GM23338 (cell line): ENCODE measurements at regions not wholly inside any gene's neighbourhood (a gene's known extent, or its start where the extent isn't known, plus 50 kb on each side); places are given as distances from the start of the nearest gene placed in this dataset.

Experiments
- CREB1 ChIP-seq: fragments of 250-450 bp; sonication (Bioruptor Pico); IDR thresholded peaks from 2 replicates; pipeline ENCODE4 v1.5.0; 2020; ENCODE audit warnings: low read depth, mild to moderate bottlenecking, moderate library complexity
- CTCF ChIP-seq, 2 experiments: fragments of 200-600 bp in 1 of 2; sonication (generic) in 1 of 2; conservative IDR thresholded peaks; 2 replicates each; pipeline versions ENCODE4 v1.5.1 to v1.6.1; 2016 to 2017; ENCODE audit warnings: antibody characterized with exemption in 2 of 2, low read depth in 2 of 2, mild to moderate bottlenecking in 2 of 2, moderate library complexity in 1 of 2
- STAT1 ChIP-seq: IDR thresholded peaks from one replicate; pipeline ENCODE4 v1.6.1; 2016; ENCODE audit warnings: antibody characterized with exemption; ENCODE audit not compliant: unreplicated experiment

- TF ChIP-seq CTCF (conservative IDR thresholded peaks at IDR 0.05; ENCODE audit: low read depth in 2 of 2) = no peak
- TF ChIP-seq CREB1 (CRISPR knock-in tag) = no peak
- TF ChIP-seq STAT1 = no peak
These were observed 53.7 kb upstream of the FAM3C start for GRCh38 chr7:121449735-121450240.
